HepG2 (cell line): ENCODE measurements at regions not wholly inside any gene's neighbourhood (a gene's known extent, or its start where the extent isn't known, plus 50 kb on each side); places are given as distances from the start of the nearest gene placed in this dataset.

Experiments
- ATAC-seq: fragments of 200-7000 bp; cut with Tn5 transposase; 3 replicates; pipeline ENCODE4 v1.9.1; 2020; ENCODE audit warnings: mild to moderate bottlenecking, moderate library complexity
- BruUV-seq: library from RNA; stranded (reverse); fragments of 400-500 nt; replicated peaks from 2 replicates; lab custom pipeline; 2021; lab: Mats Ljungman, UMichigan
- CTCF ChIA-PET: fragments of 300-600 bp; formaldehyde crosslinking; extraction: SDS; loops from one replicate; lab custom pipeline; 2021; ENCODE audit warnings: low total read pairs, inconsistent platforms, low intra/inter-chr PET ratio; lab: Yijun Ruan, JAX
- POLR2A ChIA-PET: fragments of 350-600 bp; sonication (Branson Sonifier 250); formaldehyde crosslinking; loops from one replicate; lab custom pipeline; 2020; ENCODE audit warnings: antibody characterized with exemption, inconsistent platforms; lab: Yijun Ruan, JAX
- DNase-seq: peaks from one replicate; pipeline ENCODE4 v3.0.0-alpha.2; 2015; ENCODE audit warnings: low spot score
- FAIRE-seq: peaks from 3 replicates; lab custom pipeline; 2011; peaks lifted over from hg19 to GRCh38; lab: Jason Lieb, UNC
- H2AFZ ChIP-seq: one replicate; pipeline ENCODE4 v1.6.1; 2011; ENCODE audit warnings: low read length, inconsistent platforms
- H3K27ac ChIP-seq: fragments of 300-600 bp; 3 replicates; pipeline ENCODE4 v1.8.0; 2011; ENCODE audit warnings: mixed run types, mild to moderate bottlenecking, mixed read lengths, low read length, inconsistent platforms; ENCODE audit not compliant: insufficient read depth; ENCODE audit errors: extremely low read length
- H3K27me3 ChIP-seq, 2 experiments: fragments of 200-600 bp in 1 of 2; 2 replicates in 1 of 2; 3 replicates in 1 of 2; pipeline versions ENCODE4 v1.6.0 to v1.8.0; 2011; ENCODE audit warnings: low read length in 2 of 2, mild to moderate bottlenecking in 2 of 2, moderate library complexity in 2 of 2, inconsistent platforms in 1 of 2; ENCODE audit not compliant: insufficient read depth in 2 of 2, control insufficient read depth in 1 of 2
- H3K36me3 ChIP-seq, 2 experiments: fragments of 200-600 bp in 1 of 2; replicated peaks in 1 of 2; 2 replicates in 1 of 2; 3 replicates in 1 of 2; pipeline versions ENCODE4 v1.5.1 to v1.8.0; 2011; ENCODE audit warnings: low read length in 2 of 2, inconsistent platforms in 1 of 2; ENCODE audit not compliant: insufficient read depth in 2 of 2, control insufficient read depth in 1 of 2
- H3K4me1 ChIP-seq: 2 replicates; pipeline ENCODE4 v1.5.1; 2012; ENCODE audit warnings: low read length, inconsistent platforms; ENCODE audit not compliant: insufficient read depth
- H3K4me2 ChIP-seq: 2 replicates; pipeline ENCODE4 v1.6.0; 2011; ENCODE audit warnings: low read depth, low read length, inconsistent platforms
- H3K4me3 ChIP-seq, 3 experiments: fragments of 200-600 bp in 1 of 3; sonication (generic), shearing (Covaris generic) in 1 of 3; replicated peaks in 1 of 3; 2 replicates each; pipeline ENCODE4 v1.5.1; 2011 to 2016; ENCODE audit warnings: low read length in 3 of 3, inconsistent platforms in 2 of 3, low read depth in 2 of 3, mild to moderate bottlenecking in 2 of 3, control low read depth in 1 of 3, mixed read lengths in 1 of 3; ENCODE audit not compliant: insufficient read depth in 1 of 3
- H3K79me2 ChIP-seq: one replicate; pipeline ENCODE4 v1.6.1; 2011; ENCODE audit warnings: low read length, inconsistent platforms; ENCODE audit not compliant: insufficient read depth
- H3K9ac ChIP-seq: 2 replicates; pipeline ENCODE4 v1.6.0; 2011; ENCODE audit warnings: mild to moderate bottlenecking, low read depth, low read length, inconsistent platforms; ENCODE audit not compliant: insufficient read depth
- H3K9me3 ChIP-seq: 2 replicates; pipeline ENCODE4 v1.5.1; 2012; ENCODE audit warnings: mild to moderate bottlenecking, low read length
- H4K20me1 ChIP-seq: 2 replicates; pipeline ENCODE4 v1.6.0; 2011; ENCODE audit warnings: inconsistent platforms, mild to moderate bottlenecking, low read length, moderate library complexity; ENCODE audit not compliant: insufficient read depth
- ATF7 ChIP-seq, 2 experiments: fragments of 450-650 bp in 1 of 2; sonication (generic) in 1 of 2; formaldehyde crosslinking in 1 of 2; IDR thresholded peaks; 2 replicates each; pipeline versions ENCODE4 v1.4.0 to v1.6.1; 2016 to 2020; ENCODE audit warnings: antibody characterized with exemption in 1 of 2, mild to moderate bottlenecking in 1 of 2, missing genetic modification reagents in 1 of 2
- CREB1 ChIP-seq, 2 experiments: fragments of 450-650 bp in 1 of 2; IDR thresholded peaks; 2 replicates each; pipeline ENCODE4 v1.6.1; 2016 to 2017; ENCODE audit warnings: control low read depth in 1 of 2, mild to moderate bottlenecking in 1 of 2, missing compliant biosample characterization in 1 of 2, missing genetic modification characterization in 1 of 2
- CSRNP2 ChIP-seq: sonication (generic); formaldehyde crosslinking; conservative IDR thresholded peaks from 2 replicates; pipeline ENCODE4 v1.8.0; 2022; ENCODE audit warnings: low read depth, missing genetic modification reagents
- HNRNPH1 ChIP-seq: fragments of 200-400 bp; formaldehyde crosslinking; optimal IDR thresholded peaks from 2 replicates; pipeline ENCODE3; 2017; ENCODE audit warnings: mild to moderate bottlenecking, low read depth, low read length
- NR2F2 ChIP-seq: IDR thresholded peaks from 2 replicates; pipeline ENCODE4 v1.6.1; 2012; ENCODE audit warnings: low read depth, inconsistent platforms, borderline replicate concordance
- PHF21A ChIP-seq: sonication (generic); formaldehyde crosslinking; IDR thresholded peaks from 2 replicates; pipeline ENCODE4 v1.5.0; 2020; ENCODE audit warnings: mild to moderate bottlenecking, missing genetic modification reagents
- PHF5A ChIP-seq: IDR thresholded peaks from one replicate; pipeline ENCODE4 v1.6.1; 2018; ENCODE audit warnings: low read depth, missing genetic modification reagents; ENCODE audit not compliant: unreplicated experiment
- SMAD9 ChIP-seq: sonication (generic); formaldehyde crosslinking; IDR thresholded peaks from 2 replicates; pipeline ENCODE4 v1.5.1; 2020; ENCODE audit warnings: mild to moderate bottlenecking, missing genetic modification reagents
- U2AF2 ChIP-seq: fragments of 200-400 bp; formaldehyde crosslinking; IDR thresholded peaks from 2 replicates; pipeline ENCODE4 v1.6.1; 2017; ENCODE audit warnings: low read depth, mild to moderate bottlenecking, low read length
- ZFP1 ChIP-seq: IDR thresholded peaks from 2 replicates; pipeline ENCODE4 v1.6.1; 2016
- ZNF30 ChIP-seq: sonication (generic); formaldehyde crosslinking; IDR thresholded peaks from 2 replicates; pipeline ENCODE4 v1.5.0; 2020; ENCODE audit warnings: mild to moderate bottlenecking, missing genetic modification reagents
- ZNF773 ChIP-seq: sonication (generic); formaldehyde crosslinking; IDR thresholded peaks from 2 replicates; pipeline ENCODE4 v1.4.0; 2020; ENCODE audit warnings: missing genetic modification reagents, borderline replicate concordance
- in situ Hi-C: cut with HindIII; loops from 2 replicates; pipeline ENCODE4 v1.10.0; 2017; ENCODE audit warnings: low pct_unique_long_range_greater_than_20kb; ENCODE audit not compliant: extremely low pct_ligation_motif_present
- intact Hi-C: fragments of 100-400 bp; cut with micrococcal nuclease; formaldehyde crosslinking; loops from one replicate; pipeline ENCODE4 v1.10.0; 2022; ENCODE audit not compliant: unreplicated experiment

DNA sequence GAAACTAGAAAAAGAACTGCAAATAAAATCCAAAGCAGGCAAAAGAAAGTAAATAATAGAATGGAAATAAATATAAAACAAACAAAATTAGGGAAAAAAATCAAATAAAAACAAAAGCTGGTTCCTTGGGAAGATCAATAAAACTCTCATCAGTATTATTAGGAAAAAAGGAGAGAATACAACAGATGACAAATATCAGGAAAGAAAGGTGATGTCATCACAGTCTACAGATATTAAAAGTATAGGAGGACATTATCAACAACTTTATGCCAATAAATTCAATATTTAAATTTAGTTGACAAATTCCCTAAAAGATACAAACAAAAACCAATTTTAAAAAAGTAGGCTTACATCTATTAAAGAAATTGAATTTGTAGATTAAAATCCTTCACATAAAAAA, 107.4 kb upstream of the FOXN3 start:
- POLR2A ChIA-PET = no interaction called here
- no peak overlapping the region for H3K27ac ChIP-seq
- no peak overlapping the region for H3K4me2 ChIP-seq
- no TSS peak for BruUV-seq
- H3K9ac ChIP-seq = no peak overlapping the region
- H3K36me3 ChIP-seq = no peaks in the 10 kb centered on the region
- TF ChIP-seq NR2F2 (no peak), U2AF2 (no peak), PHF21A (CRISPR knock-in tag) (no peak), ZNF773 (CRISPR knock-in tag) (no peak), CREB1 (IDR thresholded peaks at IDR 0.05) (peak; percentile 51; the same call in 1 of the 2 replicates), CREB1 (CRISPR knock-in tag; IDR thresholded peaks at IDR 0.05) (no peak), ZNF30 (no peak), SMAD9 (CRISPR knock-in tag) (no peak), PHF5A (no peak), HNRNPH1 (no peak), ATF7 (IDR thresholded peaks at IDR 0.05) (peak; percentile 90), ATF7 (CRISPR knock-in tag; IDR thresholded peaks at IDR 0.05) (no peak)
- intact Hi-C loops = no loop called here
- CTCF ChIA-PET = no interaction called here
- DNase-seq (no peak), ATAC-seq (no peak), FAIRE-seq (no peak)
- peaks cover 8% of the 10 kb centered on the region for H3K9me3 ChIP-seq
- H3K4me1 ChIP-seq = no peaks in the 10 kb centered on the region
- no peaks in the 10 kb centered on the region for H3K79me2 ChIP-seq
- H3K27me3 ChIP-seq = no peaks in the 10 kb centered on the region
- in situ Hi-C loops = no loop called here
- no peak overlapping the region for H2AFZ ChIP-seq
- no peaks in the 10 kb centered on the region for H4K20me1 ChIP-seq
- no peak overlapping the region for H3K4me3 ChIP-seq

DNA sequence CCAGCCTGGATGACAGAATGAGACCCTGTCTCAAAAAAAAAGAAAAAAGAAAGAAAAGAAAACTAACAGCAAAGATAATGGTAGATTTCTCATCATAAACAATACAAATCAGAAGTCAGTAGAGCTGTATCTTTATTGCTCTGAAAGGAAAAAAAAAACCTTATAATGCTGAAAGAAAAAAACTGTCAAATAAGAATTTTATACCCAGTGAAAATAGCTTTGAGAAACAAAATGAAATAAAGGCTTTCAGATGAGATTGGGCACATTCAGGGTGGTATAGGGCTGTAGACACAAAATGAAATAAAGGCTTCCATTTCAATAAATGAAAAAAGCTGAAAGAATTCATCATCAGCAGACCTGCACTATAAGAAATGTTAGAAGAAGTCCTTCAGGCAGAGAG, 105.0 kb upstream of the FOXN3 start:
- ChIA-PET POLR2A (no interaction called here), CTCF (no interaction called here)
- ATAC-seq = no peak
- Histone ChIP-seq H3K27ac (no peak overlapping the region), H2AFZ (no peak overlapping the region), H3K36me3 (no peaks in the 10 kb centered on the region; a peak in 1 of 5 replicates), H4K20me1 (no peaks in the 10 kb centered on the region), H3K4me1 (no peaks in the 10 kb centered on the region), H3K4me3 (no peak overlapping the region), H3K27me3 (no peaks in the 10 kb centered on the region), H3K79me2 (peaks cover 1% of the 10 kb centered on the region), H3K9ac (no peak overlapping the region), H3K9me3 (peaks cover 8% of the 10 kb centered on the region), H3K4me2 (no peak overlapping the region)
- no TSS peak for BruUV-seq
- no peak for FAIRE-seq
- in situ Hi-C loops = no loop called here
- TF ChIP-seq CSRNP2 (CRISPR knock-in tag) (no peak), ZFP1 (peak; percentile 94; the same call in 1 of the 2 replicates)
- intact Hi-C loops = no loop called here
- no peak for DNase-seq
